T-helper 2 cell (primary cell): ENCODE measurements at regions not wholly inside any gene's neighbourhood (a gene's known extent, or its start where the extent isn't known, plus 50 kb on each side); places are given as distances from the start of the nearest gene placed in this dataset.
A peak's percentile ranks its signal among the peaks of the same experiment; 100 is the strongest.
"Not testable (repeated sequence)": the region's sequence is repeated elsewhere in the genome, so short reads cannot be mapped to it uniquely, and the experiment has no call there.

Experiments used
- DNase-seq, 5 experiments: peaks; one replicate each; pipeline versions ENCODE4 v3.0.0 to v3.0.0-alpha.2; 2012 to 2022

- no peak for DNase-seq
Observed at GRCh38 chr4:109378511-109378910, 55.1 kb upstream of the SEC24B start.

- DNase-seq: no peak
Observed at GRCh38 chr4:109378076-109378475, 55.5 kb upstream of the SEC24B start.

GRCh38 chr4:109375778-109376414 is 57.7 kb upstream of the SEC24B start:
- no peak for DNase-seq

- no peak for DNase-seq
Observed at GRCh38 chr4:109368661-109369060, 65.0 kb upstream of the SEC24B start.

- DNase-seq: no peak
Observed at GRCh38 chr4:109365939-109366338, 63.5 kb upstream of the COL25A1 start.

- not testable (repeated sequence) for DNase-seq
Observed at GRCh38 chr4:109365297-109365696, 62.8 kb upstream of the COL25A1 start.

- DNase-seq: peak in 2 of 5 experiments; percentile 26 to 92
Observed at GRCh38 chr4:109359040-109359646, 56.7 kb upstream of the COL25A1 start.

- peak in 1 of 5 experiments; percentile 10 for DNase-seq
Observed at GRCh38 chr4:109355835-109356234, 53.4 kb upstream of the COL25A1 start.

- no peak for DNase-seq
Observed at GRCh38 chr4:109352941-109353340, 50.5 kb upstream of the COL25A1 start.
